HG03457 (cell line): ENCODE measurements at regions not wholly inside any gene's neighbourhood (a gene's known extent, or its start where the extent isn't known, plus 50 kb on each side); places are given as distances from the start of the nearest gene placed in this dataset.

Experiments
- ATAC-seq: cut with Tn5 transposase; IDR thresholded peaks from one replicate; pipeline ENCODE4 v1.9.1; 2021; ENCODE audit warnings: moderate number of reproducible peaks; ENCODE audit not compliant: unreplicated experiment

- ATAC-seq, result no peak
These were observed 261.2 kb downstream of the SKIDA1 start for GRCh38 chr10:21264271-21264670.

- ATAC-seq, result no peak
These were observed 261.6 kb downstream of the SKIDA1 start for GRCh38 chr10:21263839-21264238.

- no peak for ATAC-seq
These were observed 262.1 kb downstream of the SKIDA1 start for GRCh38 chr10:21263263-21263803.

GRCh38 chr10:21261842-21262294 lies 263.6 kb downstream of the SKIDA1 start:
- no peak for ATAC-seq

GRCh38 chr10:21260506-21261149 lies 264.9 kb downstream of the SKIDA1 start:
- no peak for ATAC-seq

GRCh38 chr10:21260066-21260465 lies 265.4 kb downstream of the SKIDA1 start:
- ATAC-seq, result no peak

GRCh38 chr10:21257919-21258318 lies 267.6 kb downstream of the SKIDA1 start:
- ATAC-seq, result no peak

- no peak for ATAC-seq
These were observed 268.3 kb downstream of the SKIDA1 start for GRCh38 chr10:21257191-21257590.

- no peak for ATAC-seq
These were observed 276.0 kb downstream of the SKIDA1 start for GRCh38 chr10:21249435-21249834.

- ATAC-seq, result no peak
These were observed 277.9 kb downstream of the SKIDA1 start for GRCh38 chr10:21247592-21247991.

- no peak for ATAC-seq
These were observed 279.3 kb downstream of the SKIDA1 start for GRCh38 chr10:21246178-21246577.

GRCh38 chr10:21243748-21244257 lies 281.7 kb downstream of the SKIDA1 start:
- no peak for ATAC-seq

- no peak for ATAC-seq
These were observed 282.6 kb downstream of the SKIDA1 start for GRCh38 chr10:21242915-21243314.

GRCh38 chr10:21238717-21239116 lies 286.8 kb downstream of the SKIDA1 start:
- no peak for ATAC-seq

- no peak for ATAC-seq
These were observed 287.4 kb downstream of the SKIDA1 start for GRCh38 chr10:21238044-21238443.

- ATAC-seq, result no peak
These were observed 290.7 kb downstream of the SKIDA1 start for GRCh38 chr10:21234761-21235160.

- no peak for ATAC-seq
These were observed 295.3 kb downstream of the SKIDA1 start for GRCh38 chr10:21230219-21230618.

- ATAC-seq, result no peak
These were observed 307.6 kb downstream of the SKIDA1 start for GRCh38 chr10:21217748-21218367.

- ATAC-seq, result no peak
These were observed 308.4 kb downstream of the SKIDA1 start for GRCh38 chr10:21217107-21217506.

- ATAC-seq, result no peak
These were observed 311.2 kb downstream of the SKIDA1 start for GRCh38 chr10:21214329-21214728.

- ATAC-seq, result no peak
These were observed 312.1 kb downstream of the SKIDA1 start for GRCh38 chr10:21213381-21213780.

GRCh38 chr10:21212912-21213311 lies 312.6 kb downstream of the SKIDA1 start:
- ATAC-seq, result no peak
